ENCODE measurements at regions not wholly inside any gene's neighbourhood (a gene's known extent, or its start where the extent isn't known, plus 50 kb on each side); places are given as distances from the start of the nearest gene placed in this dataset.

GRCh38 chr6:95280686-95281273, 296.6 kb upstream of the MANEA start (continued):
- TF ChIP-seq CHD7 (IDR thresholded peaks at IDR 0.05; ENCODE audit: insufficient replicate concordance, low read length) (no peak), GABPA (IDR thresholded peaks at IDR 0.05; ENCODE audit: borderline replicate concordance, insufficient read depth, low read length) (no peak), YY1 (IDR thresholded peaks at IDR 0.05; ENCODE audit: low read depth, low read length) (no peak), POLR2AphosphoS5 (IDR thresholded peaks at IDR 0.05; ENCODE audit: low read depth, low read length) (no peak), CTCF (IDR thresholded peaks at IDR 0.05; ENCODE audit: control extremely low read depth in 1 of 3, insufficient read depth in 1 of 3, low read depth in 1 of 3, low read length in 3 of 3) (peak in 2 of 3 experiments; percentile 30 to 42; a peak in 3 of 4 replicates), RAD21 (IDR thresholded peaks at IDR 0.05 in 1 of 2, conservative IDR thresholded peaks at IDR 0.05 in 1 of 2; ENCODE audit: low read depth in 2 of 2, low read length in 2 of 2) (peak; percentile 65 to 71), HDAC6 (IDR thresholded peaks at IDR 0.05; ENCODE audit: low read depth, low read length) (no peak), POLR2A (IDR thresholded peaks at IDR 0.05; ENCODE audit: control extremely low read depth in 1 of 2, low read depth in 2 of 2, low read length in 2 of 2) (no peak), KDM5A (IDR thresholded peaks at IDR 0.05; ENCODE audit: low read length) (no peak)
